Stimulated activated naive CD8-positive, alpha-beta T cell treated with anti-CD3 and anti-CD28 coated beads, Interleukin-15, Interleukin-2, amounts not matched to agents 100 U/mL and 50 U/mL, for 24 hours (primary cell): ENCODE measurements at regions not wholly inside any gene's neighbourhood (a gene's known extent, or its start where the extent isn't known, plus 50 kb on each side); places are given as distances from the start of the nearest gene placed in this dataset.

ENCODE experiments used
- ATAC-seq: fragments of 150-1000 bp; cut with Tn5 transposase; one replicate; pipeline ENCODE4 v1.10.0; 2021
- DNase-seq: peaks from one replicate; pipeline ENCODE4 v3.0.0; 2021

GRCh38 chr3:159620281-159620680 lies 368.4 kb upstream of the IL12A start:
- ATAC-seq, result no peak
- DNase-seq, result no peak

- DNase-seq (no peak), ATAC-seq (no peak)
Observed at GRCh38 chr3:159620873-159621272, 367.8 kb upstream of the IL12A start.

GRCh38 chr3:159624616-159625015 lies 364.0 kb upstream of the IL12A start:
- ATAC-seq (no peak), DNase-seq (no peak)

GRCh38 chr3:159625594-159625993 lies 363.0 kb upstream of the IL12A start:
- ATAC-seq (no peak), DNase-seq (no peak)

- DNase-seq (no peak), ATAC-seq (no peak)
Observed at GRCh38 chr3:159626598-159626997, 362.0 kb upstream of the IL12A start.

- no peak for ATAC-seq
- no peak for DNase-seq
Observed at GRCh38 chr3:159627229-159627628, 361.4 kb upstream of the IL12A start.

GRCh38 chr3:159627634-159628033 lies 361.0 kb upstream of the IL12A start:
- no peak for DNase-seq
- no peak for ATAC-seq

- ATAC-seq, result no peak
- no peak for DNase-seq
Observed at GRCh38 chr3:159629329-159630084, 359.1 kb upstream of the IL12A start.

- ATAC-seq (no peak), DNase-seq (no peak)
Observed at GRCh38 chr3:159631226-159631625, 357.4 kb upstream of the IL12A start.

GRCh38 chr3:159632128-159632527 lies 356.5 kb upstream of the IL12A start:
- DNase-seq (no peak), ATAC-seq (no peak)

GRCh38 chr3:159632851-159633250 lies 355.8 kb upstream of the IL12A start:
- DNase-seq, result no peak

GRCh38 chr3:159634483-159634882 lies 354.2 kb upstream of the IL12A start:
- ATAC-seq (no peak), DNase-seq (no peak)

More at GRCh38 chr3:159632851-159633250, 355.8 kb upstream of the IL12A start:
- no peak for ATAC-seq

- DNase-seq (no peak), ATAC-seq (no peak)
Observed at GRCh38 chr3:159635047-159635641, 353.5 kb upstream of the IL12A start.

GRCh38 chr3:159637883-159638542 lies 350.6 kb upstream of the IL12A start:
- DNase-seq (no peak), ATAC-seq (no peak)

GRCh38 chr3:159640225-159640624 lies 348.4 kb upstream of the IL12A start:
- ATAC-seq (no peak), DNase-seq (no peak)

GRCh38 chr3:159643406-159643805 lies 345.2 kb upstream of the IL12A start:
- ATAC-seq (no peak), DNase-seq (no peak)

GRCh38 chr3:159645874-159646273 lies 342.8 kb upstream of the IL12A start:
- no peak for DNase-seq
- ATAC-seq, result no peak

- DNase-seq, result no peak
- no peak for ATAC-seq
Observed at GRCh38 chr3:159649951-159650350, 338.7 kb upstream of the IL12A start.

- ATAC-seq (no peak), DNase-seq (no peak)
Observed at GRCh38 chr3:159650726-159651125, 337.9 kb upstream of the IL12A start.

GRCh38 chr3:159652452-159652851 lies 336.2 kb upstream of the IL12A start:
- DNase-seq, result no peak
- no peak for ATAC-seq

- ATAC-seq (no peak), DNase-seq (no peak)
Observed at GRCh38 chr3:159654183-159655134, 334.2 kb upstream of the IL12A start.

GRCh38 chr3:159655202-159655601 lies 333.4 kb upstream of the IL12A start:
- DNase-seq (no peak), ATAC-seq (no peak)
